ENCODE measurements at regions not wholly inside any gene's neighbourhood (a gene's known extent, or its start where the extent isn't known, plus 50 kb on each side); places are given as distances from the start of the nearest gene placed in this dataset.

DNA sequence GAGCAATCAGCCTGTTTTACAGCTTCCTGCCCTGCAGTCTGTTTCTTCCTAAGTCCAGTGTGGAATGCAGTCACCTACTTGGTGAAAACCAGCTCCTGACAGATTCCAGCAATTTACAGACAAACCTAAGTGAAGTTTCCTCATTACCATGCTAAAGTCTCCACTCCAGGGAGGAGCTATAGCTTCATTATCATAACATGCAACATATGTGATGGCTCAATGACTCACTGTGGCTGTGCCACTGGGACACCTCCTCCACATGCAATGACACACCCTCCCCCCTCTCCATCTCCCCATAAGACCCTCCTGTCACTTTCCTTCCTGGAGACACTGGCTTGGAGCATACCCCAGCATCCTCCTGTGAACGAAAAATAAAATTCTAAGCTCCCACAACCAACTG lies 125.2 kb downstream of the MAP3K21 start:
- intact Hi-C loops (cut with micrococcal nuclease): no loop called here
- H2AFZ ChIP-seq (ENCODE audit: low read depth, low read length, poor library complexity, severe bottlenecking): no peak overlapping the region
- no peaks in the 10 kb centered on the region for H3K4me1 ChIP-seq (ENCODE audit: control insufficient read depth in 1 of 2, insufficient read depth in 2 of 2, low read length in 2 of 2)
- TF ChIP-seq ZNF274 (IDR thresholded peaks at IDR 0.05; ENCODE audit: low read depth, low read length) (no peak), CEBPB (IDR thresholded peaks at IDR 0.05; ENCODE audit: low read depth) (no peak), EZH2 (IDR thresholded peaks at IDR 0.05) (no peak), YY1 (IDR thresholded peaks at IDR 0.05; ENCODE audit: extremely low read depth, insufficient replicate concordance, low read depth, low read length) (no peak), CBX3 (IDR thresholded peaks at IDR 0.05; ENCODE audit: low read depth) (no peak), ZBTB33 (IDR thresholded peaks at IDR 0.05; ENCODE audit: extremely low read depth, insufficient replicate concordance, low read length) (no peak), EZH2phosphoT487 (IDR thresholded peaks at IDR 0.05; ENCODE audit: borderline replicate concordance) (no peak), TCF7L2 (IDR thresholded peaks at IDR 0.05; ENCODE audit: borderline replicate concordance, extremely low read depth, insufficient read depth, insufficient read length) (no peak), FOSL1 (IDR thresholded peaks at IDR 0.05; ENCODE audit: low read depth) (no peak)
- CTCF ChIA-PET: no interaction called here
- no peaks in the 10 kb centered on the region for H3K9me2 ChIP-seq (ENCODE audit: insufficient read depth)
- H3K9ac ChIP-seq (ENCODE audit: low read length): no peak overlapping the region
- H3K4me2 ChIP-seq (ENCODE audit: low read length): no peak overlapping the region
- DNase-seq (ENCODE audit: low read depth, low spot score) (no peak), ATAC-seq (no peak)
- no peaks in the 10 kb centered on the region for H3K79me2 ChIP-seq (ENCODE audit: insufficient read depth, low read length)
- H3K27me3 ChIP-seq (ENCODE audit: insufficient read depth, low read length): no peaks in the 10 kb centered on the region
- BruUV-seq (replicated peaks): no TSS peak
- POLR2A ChIA-PET: no interaction called here
- H3K4me3 ChIP-seq (replicated peaks in 1 of 2; ENCODE audit: low read depth in 1 of 2, low read length in 2 of 2): no peak overlapping the region
- H4K20me1 ChIP-seq (ENCODE audit: insufficient read depth): no peaks in the 10 kb centered on the region
- no peaks in the 10 kb centered on the region for H3K36me3 ChIP-seq (ENCODE audit: control insufficient read depth in 1 of 2, insufficient read depth in 2 of 2, low read length in 2 of 2)
- no peak overlapping the region for H3K27ac ChIP-seq (ENCODE audit: low read depth, low read length)
- RAD21 ChIA-PET (ENCODE audit: low non-redundant PET in 1 of 2, low total read pairs in 2 of 2, uncharacterized antibody in 2 of 2, unreplicated experiment in 2 of 2): no interaction called here
- H3K9me3 ChIP-seq (ENCODE audit: control insufficient read depth in 1 of 2, insufficient read depth in 1 of 2, low read depth in 1 of 2, low read length in 2 of 2): no peaks in the 10 kb centered on the region
